T-helper 17 cell (primary cell): ENCODE measurements at regions not wholly inside any gene's neighbourhood (a gene's known extent, or its start where the extent isn't known, plus 50 kb on each side); places are given as distances from the start of the nearest gene placed in this dataset.

ENCODE experiments used
- ATAC-seq: fragments of 150-1000 bp; cut with Tn5 transposase; 2 replicates; pipeline ENCODE4 v1.10.0; 2021; ENCODE audit warnings: mild to moderate bottlenecking, moderate library complexity
- DNase-seq, 3 donors: peaks; one replicate each; pipeline versions ENCODE4 v3.0.0 to v3.0.0-alpha.2; 2020 to 2021
- H3K9me3 ChIP-seq: one replicate; pipeline ENCODE4 v1.7.0; 2013; ENCODE audit warnings: low read length, mild to moderate bottlenecking; ENCODE audit not compliant: control insufficient read depth, poor library complexity, severe bottlenecking
- H3K27ac Mint-ChIP-seq: one replicate; pipeline ENCODE4 v1.8.0; 2022; ENCODE audit warnings: mild to moderate bottlenecking, moderate library complexity, mixed read lengths
- H3K27me3 Mint-ChIP-seq: one replicate; pipeline ENCODE4 v1.8.0; 2022; ENCODE audit warnings: mixed read lengths
- H3K36me3 Mint-ChIP-seq: one replicate; pipeline ENCODE4 v1.8.0; 2022; ENCODE audit warnings: low read depth, mixed read lengths
- H3K4me1 Mint-ChIP-seq: one replicate; pipeline ENCODE4 v1.8.0; 2022; ENCODE audit warnings: mild to moderate bottlenecking, mixed read lengths
- H3K4me3 Mint-ChIP-seq: one replicate; pipeline ENCODE4 v1.8.0; 2022; ENCODE audit warnings: mild to moderate bottlenecking, moderate library complexity, mixed read lengths

DNA sequence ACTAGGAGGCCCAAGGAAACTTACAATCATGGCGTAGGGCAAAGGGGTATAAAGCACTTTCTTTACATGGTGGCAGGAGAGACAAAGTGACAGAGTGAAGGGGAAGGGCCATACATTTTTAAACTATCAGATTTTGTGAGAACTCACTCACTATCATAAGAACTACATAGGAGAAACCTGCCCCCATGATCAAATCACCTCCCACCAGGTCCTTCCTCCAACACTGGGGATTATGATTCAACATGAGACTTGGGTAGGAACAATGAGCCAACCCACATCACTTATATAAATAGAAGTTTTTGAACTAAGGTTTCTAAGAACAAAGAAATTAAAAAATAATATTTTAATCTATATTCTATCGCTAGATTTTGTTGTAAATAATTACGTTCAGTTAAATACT, 460.3 kb upstream of the TYRP1 start:
- H3K27ac Mint-ChIP-seq = no peak overlapping the region
- H3K4me1 Mint-ChIP-seq = no peaks in the 10 kb centered on the region
- no peaks in the 10 kb centered on the region for H3K9me3 ChIP-seq
- H3K36me3 Mint-ChIP-seq = no peaks in the 10 kb centered on the region
- no peaks in the 10 kb centered on the region for H3K27me3 Mint-ChIP-seq
- H3K4me3 Mint-ChIP-seq = no peak overlapping the region
- DNase-seq (no peak), ATAC-seq (no peak)

DNA sequence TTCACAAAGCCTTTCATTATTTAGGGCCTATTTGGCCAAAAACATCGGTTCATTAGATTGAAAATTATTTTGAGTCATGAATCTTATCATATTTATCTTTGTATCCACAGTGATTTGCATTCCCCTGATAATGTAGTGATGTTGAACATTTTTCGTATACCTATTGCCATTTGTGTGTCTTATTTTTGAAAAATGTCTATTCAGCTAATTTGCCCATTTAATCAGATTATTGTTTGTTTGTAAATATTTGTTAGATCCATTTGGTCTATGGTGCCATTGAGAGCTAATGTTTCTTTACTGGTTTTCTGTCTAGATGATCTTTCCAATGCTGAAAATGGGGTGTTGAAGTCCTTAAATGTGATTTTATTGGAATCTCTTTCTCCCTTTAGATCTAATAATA, 439.2 kb upstream of the TYRP1 start:
- no peaks in the 10 kb centered on the region for H3K36me3 Mint-ChIP-seq
- ATAC-seq = no peak

DNA sequence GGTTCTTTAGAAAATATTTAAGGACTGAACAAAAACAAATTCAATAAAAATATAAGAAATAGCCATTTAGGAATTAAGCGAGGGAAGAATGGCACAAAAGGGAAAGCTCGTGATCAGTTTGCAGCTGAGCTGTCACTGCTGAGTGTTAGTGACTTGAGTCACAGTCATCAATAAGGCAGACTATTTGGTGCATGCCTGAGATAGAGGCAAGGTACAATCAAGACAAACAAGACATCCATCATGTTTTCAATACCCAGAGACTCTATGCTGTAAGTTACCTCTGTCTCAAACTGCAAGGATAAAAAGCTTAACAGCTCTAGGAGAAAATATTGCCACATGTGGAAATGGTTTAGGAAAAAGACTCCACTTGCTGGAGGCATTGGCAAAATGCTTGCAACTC, 426.4 kb upstream of the TYRP1 start:
- no peaks in the 10 kb centered on the region for H3K27me3 Mint-ChIP-seq
- H3K36me3 Mint-ChIP-seq = no peaks in the 10 kb centered on the region
- ATAC-seq (no peak), DNase-seq (no peak)
- H3K4me1 Mint-ChIP-seq = no peaks in the 10 kb centered on the region
- no peak overlapping the region for H3K27ac Mint-ChIP-seq
- H3K4me3 Mint-ChIP-seq = no peak overlapping the region
- H3K9me3 ChIP-seq = no peaks in the 10 kb centered on the region

More for the DNA sequence above, 439.2 kb upstream of the TYRP1 start:
- no peaks in the 10 kb centered on the region for H3K9me3 ChIP-seq
- no peaks in the 10 kb centered on the region for H3K27me3 Mint-ChIP-seq
- H3K4me1 Mint-ChIP-seq = no peaks in the 10 kb centered on the region
- no peak for DNase-seq
- H3K27ac Mint-ChIP-seq = no peak overlapping the region
- H3K4me3 Mint-ChIP-seq = no peak overlapping the region

DNA sequence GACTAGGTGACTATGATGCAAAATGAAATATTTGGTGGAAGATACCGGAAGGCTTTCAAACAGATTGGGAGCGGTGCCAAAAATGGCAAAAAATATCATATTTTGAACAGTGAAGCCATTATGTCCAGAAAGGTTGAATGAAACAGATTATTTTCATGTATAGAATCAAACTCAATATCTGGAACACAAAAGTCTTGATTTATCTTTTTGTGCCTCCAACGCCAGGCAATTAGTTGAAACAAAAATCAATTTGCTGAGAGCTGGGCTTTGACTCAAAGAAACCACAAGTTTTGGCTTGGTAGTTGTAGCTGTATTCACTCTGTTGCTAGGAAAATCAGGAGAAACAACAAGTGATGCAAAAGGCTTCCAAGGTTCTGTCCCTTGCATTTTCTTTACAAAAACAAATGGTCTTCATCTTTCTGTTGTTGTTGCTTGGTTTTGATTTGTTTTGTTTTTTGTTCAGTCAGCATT, 421.7 kb upstream of the TYRP1 start:
- DNase-seq = no peak
- H3K36me3 Mint-ChIP-seq = no peaks in the 10 kb centered on the region
- H3K27ac Mint-ChIP-seq = no peak overlapping the region
- no peak for ATAC-seq
- no peaks in the 10 kb centered on the region for H3K9me3 ChIP-seq
- H3K4me3 Mint-ChIP-seq = no peak overlapping the region
- no peaks in the 10 kb centered on the region for H3K27me3 Mint-ChIP-seq
- no peaks in the 10 kb centered on the region for H3K4me1 Mint-ChIP-seq

DNA sequence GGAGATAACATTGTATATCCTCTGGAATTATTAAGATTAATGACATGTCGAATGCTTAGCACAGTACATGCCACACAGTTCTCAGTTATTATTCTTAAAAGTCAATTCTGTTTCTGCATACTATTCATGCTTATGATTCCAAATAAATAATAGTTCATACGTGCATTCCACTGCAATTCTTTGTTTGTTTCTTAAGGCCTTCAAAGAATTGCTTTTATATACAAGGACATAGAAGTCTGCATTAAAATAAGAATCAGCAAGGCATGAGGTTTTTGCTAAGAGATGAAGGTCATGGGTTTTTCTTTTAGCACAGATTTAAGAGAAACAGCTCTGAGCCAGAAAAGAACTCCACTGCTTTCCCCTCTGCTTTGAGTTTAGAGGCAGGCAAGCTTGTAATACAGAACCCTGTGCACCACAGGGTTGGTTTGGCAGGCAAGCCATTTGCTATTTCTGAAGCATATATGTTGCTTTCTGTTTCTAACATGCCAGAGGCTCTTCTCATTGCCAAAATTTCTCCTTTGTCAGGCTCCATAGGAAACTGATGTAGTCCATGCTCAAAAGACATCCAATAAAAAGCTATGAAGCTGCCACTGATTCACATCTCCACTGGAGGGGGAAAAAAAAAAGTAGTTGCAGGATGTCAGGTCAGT, 420.6 kb upstream of the TYRP1 start:
- no peaks in the 10 kb centered on the region for H3K9me3 ChIP-seq
- Mint-ChIP-seq H3K4me1 (no peaks in the 10 kb centered on the region), H3K27me3 (no peaks in the 10 kb centered on the region), H3K4me3 (no peak overlapping the region), H3K36me3 (no peaks in the 10 kb centered on the region), H3K27ac (no peak overlapping the region)
- ATAC-seq (no peak), DNase-seq (no peak)

DNA sequence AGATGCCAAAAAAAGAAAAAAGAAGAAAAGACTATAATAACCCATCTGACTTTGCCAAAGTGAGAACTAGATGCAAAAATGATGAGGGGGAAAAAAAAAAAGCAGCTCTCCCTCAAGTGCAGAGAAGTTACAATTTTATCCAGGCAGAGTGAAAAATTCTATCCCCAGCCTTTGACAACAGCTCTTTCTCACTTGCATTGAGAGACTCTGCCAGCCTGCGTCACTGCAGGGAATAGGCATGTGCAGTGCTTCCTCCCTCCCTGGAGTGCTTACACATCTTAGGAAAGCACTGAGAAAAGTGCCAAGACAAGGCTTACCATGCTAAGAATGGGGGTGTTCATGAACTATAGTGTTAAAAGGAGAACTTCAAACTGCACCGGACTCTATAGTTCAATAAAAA, 418.6 kb upstream of the TYRP1 start:
- H3K36me3 Mint-ChIP-seq = no peaks in the 10 kb centered on the region
- H3K4me3 Mint-ChIP-seq = no peak overlapping the region
- DNase-seq (no peak), ATAC-seq (no peak)
- no peaks in the 10 kb centered on the region for H3K9me3 ChIP-seq
- H3K4me1 Mint-ChIP-seq = no peaks in the 10 kb centered on the region
- no peaks in the 10 kb centered on the region for H3K27me3 Mint-ChIP-seq
- no peak overlapping the region for H3K27ac Mint-ChIP-seq

DNA sequence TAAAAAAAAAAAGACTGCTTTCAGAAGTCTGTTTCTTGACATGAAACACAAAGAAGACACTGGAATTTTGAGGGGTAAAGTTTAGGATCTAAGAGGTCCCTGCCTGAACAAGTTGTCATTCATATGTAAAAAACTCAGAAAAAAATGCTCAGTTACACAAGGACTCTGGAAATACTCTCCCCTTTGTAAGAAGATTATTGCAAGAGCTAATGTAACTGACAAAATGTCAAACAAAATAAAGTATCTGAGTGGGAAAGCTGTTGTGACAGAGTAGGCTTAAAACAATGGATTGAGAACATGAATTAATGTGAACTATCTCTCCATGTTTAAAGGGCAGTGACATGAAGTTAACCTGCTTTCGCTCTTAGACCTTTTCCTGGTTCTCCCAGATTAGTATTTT, 416.7 kb upstream of the TYRP1 start:
- Mint-ChIP-seq H3K4me1 (no peaks in the 10 kb centered on the region), H3K4me3 (no peak overlapping the region), H3K36me3 (no peaks in the 10 kb centered on the region), H3K27me3 (no peaks in the 10 kb centered on the region), H3K27ac (no peak overlapping the region)
- no peaks in the 10 kb centered on the region for H3K9me3 ChIP-seq
- ATAC-seq = no peak
- DNase-seq = no peak

DNA sequence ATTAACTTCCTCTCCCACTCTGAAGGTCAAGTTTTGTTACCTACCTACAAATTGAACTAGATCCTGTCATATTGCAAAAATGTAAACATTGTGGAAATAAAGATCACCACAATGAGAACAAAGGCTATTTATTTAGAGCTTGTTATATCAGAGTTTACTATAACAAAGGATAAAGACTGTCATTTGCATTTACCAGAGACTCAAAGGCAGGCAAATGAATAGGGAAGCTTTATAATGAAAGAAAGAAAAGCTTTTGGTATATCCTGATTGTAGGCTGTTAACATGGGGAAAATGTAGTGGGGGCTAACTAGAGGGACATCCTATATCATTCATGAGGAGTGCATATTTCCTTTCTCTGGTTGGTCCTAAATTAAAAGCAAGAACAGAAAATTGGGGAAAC, 403.5 kb upstream of the TYRP1 start:
- Mint-ChIP-seq H3K4me3 (no peak overlapping the region), H3K27ac (no peak overlapping the region), H3K27me3 (no peaks in the 10 kb centered on the region), H3K36me3 (no peaks in the 10 kb centered on the region), H3K4me1 (no peaks in the 10 kb centered on the region)
- H3K9me3 ChIP-seq = peaks cover 7% of the 10 kb centered on the region
- DNase-seq = no peak
- ATAC-seq = no peak

DNA sequence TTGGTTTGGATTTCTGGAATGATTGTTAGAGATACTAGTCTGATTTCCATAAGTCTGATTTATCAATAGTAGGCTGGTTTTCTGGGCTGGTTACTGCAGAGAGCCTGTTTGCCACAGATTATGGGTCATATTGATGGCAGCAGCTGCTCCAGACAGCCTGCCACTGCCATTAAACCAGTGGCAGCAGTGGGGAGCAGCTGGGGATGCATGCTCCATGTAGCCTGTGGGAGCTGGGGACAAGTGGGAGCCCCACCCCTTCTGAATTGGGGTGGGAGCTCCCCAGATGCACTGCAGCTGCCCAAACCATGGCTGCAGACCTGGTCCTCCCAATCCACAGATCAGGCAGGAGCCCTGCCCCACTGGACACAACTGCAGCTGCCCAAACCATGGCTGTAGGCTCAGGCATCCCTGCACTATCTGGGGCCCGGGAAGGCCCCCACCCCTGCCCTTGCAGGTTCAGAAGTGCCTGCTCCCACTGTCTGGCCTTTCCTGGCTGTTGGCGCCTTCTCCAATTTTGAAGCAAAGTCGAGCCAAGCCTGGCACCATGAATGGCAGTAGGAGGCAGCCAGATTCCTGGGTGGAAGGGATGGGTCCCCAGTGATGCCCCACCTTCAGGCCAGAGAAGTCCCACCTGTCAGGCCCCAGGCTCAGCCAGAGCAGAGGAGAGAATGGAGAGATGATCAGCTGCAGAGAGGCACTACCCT, 402.9 kb upstream of the TYRP1 start:
- H3K27ac Mint-ChIP-seq = no peak overlapping the region
- no peak overlapping the region for H3K4me3 Mint-ChIP-seq
- H3K36me3 Mint-ChIP-seq = no peaks in the 10 kb centered on the region
- no peak for DNase-seq
- no peaks in the 10 kb centered on the region for H3K27me3 Mint-ChIP-seq
- no peaks in the 10 kb centered on the region for H3K4me1 Mint-ChIP-seq
- ATAC-seq = no peak
- peaks cover 7% of the 10 kb centered on the region for H3K9me3 ChIP-seq

DNA sequence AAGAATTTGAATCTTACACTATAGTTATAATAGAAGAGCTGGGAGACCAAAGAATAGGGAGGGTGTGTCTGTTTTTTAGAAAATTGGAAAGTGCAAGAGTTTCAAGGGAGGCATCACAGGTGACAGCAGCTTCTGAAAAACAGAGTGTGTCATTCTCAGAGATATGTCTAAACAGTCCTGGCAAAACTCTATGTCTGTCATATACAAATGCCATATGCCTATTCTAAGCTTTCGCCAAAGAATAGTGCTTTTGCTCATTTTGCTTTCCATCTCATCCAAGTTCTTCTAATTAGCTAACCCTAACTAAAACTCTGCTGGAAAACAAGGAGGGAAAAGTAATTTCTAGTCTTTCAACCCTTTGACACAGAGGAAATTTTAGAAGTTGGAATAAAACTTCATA, 388.0 kb upstream of the TYRP1 start:
- Mint-ChIP-seq H3K27me3 (no peaks in the 10 kb centered on the region), H3K4me3 (no peak overlapping the region), H3K36me3 (no peaks in the 10 kb centered on the region), H3K4me1 (no peaks in the 10 kb centered on the region), H3K27ac (no peak overlapping the region)
- H3K9me3 ChIP-seq = no peaks in the 10 kb centered on the region
- no peak for ATAC-seq
- DNase-seq = no peak

DNA sequence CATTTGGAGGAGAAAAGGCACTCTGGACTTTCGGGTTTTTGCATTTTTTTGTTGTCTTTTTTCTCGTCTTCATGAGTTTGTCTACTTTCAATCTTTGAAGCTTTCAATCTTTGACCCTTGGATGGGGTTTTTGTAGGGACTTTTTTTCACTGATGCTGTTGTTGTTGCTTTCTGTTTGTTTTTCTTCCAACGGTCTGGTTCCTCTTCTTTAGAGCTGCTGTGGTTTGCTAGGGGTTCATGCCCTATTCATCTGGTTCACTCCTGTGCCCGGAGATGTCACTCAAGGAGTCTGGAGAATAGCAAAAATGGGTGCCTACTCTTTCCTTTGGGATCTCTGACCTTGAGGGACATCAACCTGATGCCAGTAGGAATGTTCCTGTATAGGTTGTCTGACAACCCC, 378.6 kb upstream of the TYRP1 start:
- DNase-seq = no peak
- H3K9me3 ChIP-seq = no peaks in the 10 kb centered on the region
- Mint-ChIP-seq H3K36me3 (no peaks in the 10 kb centered on the region), H3K4me3 (no peak overlapping the region), H3K27ac (no peak overlapping the region), H3K27me3 (no peaks in the 10 kb centered on the region), H3K4me1 (no peaks in the 10 kb centered on the region)
- ATAC-seq = no peak

DNA sequence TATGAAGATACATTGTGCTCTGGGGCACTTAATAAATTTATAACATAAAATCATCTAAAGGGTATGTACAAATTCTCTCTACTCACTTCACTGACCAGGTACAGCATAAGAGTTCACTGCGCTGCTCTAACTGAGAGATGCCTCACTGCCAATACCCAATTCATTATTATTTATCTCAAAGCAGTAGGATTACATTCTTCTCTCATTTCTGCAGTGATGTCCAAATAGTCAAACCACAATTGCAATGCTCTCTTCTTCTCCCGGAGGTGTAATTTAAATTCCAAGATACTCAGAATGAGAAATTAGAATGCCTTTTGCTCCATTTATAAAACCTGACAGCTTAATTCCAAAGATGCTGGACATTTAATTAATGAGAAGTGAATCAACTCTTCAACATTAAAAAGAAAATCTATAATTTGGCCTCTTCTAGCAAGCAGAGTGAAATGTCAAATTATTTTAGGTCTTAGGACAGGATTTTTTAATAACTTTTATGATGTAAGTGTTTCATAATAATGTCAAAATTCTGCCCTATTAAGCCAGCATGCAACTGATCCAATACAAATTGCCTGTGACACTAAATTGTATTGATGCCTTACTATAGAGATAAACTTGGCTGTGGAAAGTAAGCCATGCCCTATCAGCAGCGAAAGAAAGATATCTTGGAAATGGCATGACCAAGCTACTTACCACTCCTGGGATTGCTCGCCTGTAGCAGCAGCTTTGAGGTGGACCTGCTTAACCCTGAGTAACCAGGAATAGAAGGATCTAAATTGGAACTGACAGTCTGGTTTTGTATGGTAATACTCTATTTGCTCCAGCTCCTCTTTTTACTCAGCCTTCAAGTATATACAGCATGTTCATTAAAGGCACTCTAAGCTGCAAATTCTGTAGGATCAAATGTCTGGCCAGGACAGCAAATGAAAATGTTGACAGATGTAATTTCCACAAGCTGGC, 374.2 kb upstream of the TYRP1 start:
- Mint-ChIP-seq H3K4me1 (no peaks in the 10 kb centered on the region), H3K36me3 (no peaks in the 10 kb centered on the region), H3K27me3 (no peaks in the 10 kb centered on the region), H3K27ac (no peak overlapping the region), H3K4me3 (no peak overlapping the region)
- no peaks in the 10 kb centered on the region for H3K9me3 ChIP-seq
- DNase-seq (no peak), ATAC-seq (no peak)

DNA sequence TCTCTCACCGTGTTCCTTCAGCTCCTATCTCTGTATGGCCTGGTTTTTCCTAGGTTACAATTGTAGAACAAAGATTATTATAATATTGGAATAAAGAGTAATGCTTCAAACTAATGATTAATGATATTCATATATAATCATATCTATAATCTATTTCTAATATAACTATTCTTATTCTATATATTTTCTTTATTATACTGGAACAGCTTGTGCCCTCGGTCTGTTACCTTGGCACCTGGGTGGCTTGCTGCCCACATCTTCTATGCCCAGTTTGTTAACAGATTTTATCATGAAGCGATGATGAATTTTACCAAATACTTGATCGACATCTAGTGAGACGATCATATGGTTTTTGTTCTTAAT, 363.6 kb upstream of the TYRP1 start:
- ATAC-seq = no peak
- no peak overlapping the region for H3K27ac Mint-ChIP-seq
- H3K27me3 Mint-ChIP-seq = no peaks in the 10 kb centered on the region
- DNase-seq = no peak
- no peaks in the 10 kb centered on the region for H3K36me3 Mint-ChIP-seq
- H3K4me1 Mint-ChIP-seq = no peaks in the 10 kb centered on the region
- no peak overlapping the region for H3K4me3 Mint-ChIP-seq
- no peaks in the 10 kb centered on the region for H3K9me3 ChIP-seq
